Neural progenitor cell (in vitro differentiated cells): ENCODE measurements at regions not wholly inside any gene's neighbourhood (a gene's known extent, or its start where the extent isn't known, plus 50 kb on each side); places are given as distances from the start of the nearest gene placed in this dataset.

Experiments used
- DNase-seq: peaks from one replicate; pipeline ENCODE4 v3.0.0-alpha.2; 2016; ENCODE audit warnings: low spot score
- H2AFZ ChIP-seq: fragments of 200-600 bp; sonication (generic); replicated peaks from 2 replicates; pipeline ENCODE4 v1.6.1; 2016; ENCODE audit warnings: antibody characterized with exemption
- H3F3A ChIP-seq: fragments of 200-600 bp; sonication (generic); 2 replicates; pipeline ENCODE4 v1.6.1; 2016; ENCODE audit warnings: antibody characterized with exemption, low read depth
- H3K27ac ChIP-seq: fragments of 200-600 bp; sonication (generic); 2 replicates; pipeline ENCODE4 v1.5.1; 2016; ENCODE audit warnings: mild to moderate bottlenecking
- H3K27me3 ChIP-seq: fragments of 200-600 bp; sonication (generic); 2 replicates; pipeline ENCODE4 v1.6.1; 2016; ENCODE audit warnings: mild to moderate bottlenecking, moderate library complexity
- H3K36me3 ChIP-seq: fragments of 200-600 bp; sonication (generic); 2 replicates; pipeline ENCODE4 v1.5.1; 2016
- H3K4me1 ChIP-seq: fragments of 200-600 bp; sonication (generic); 2 replicates; pipeline ENCODE4 v1.6.1; 2016; ENCODE audit warnings: mixed run types
- H3K4me2 ChIP-seq: fragments of 200-600 bp; sonication (generic); 2 replicates; pipeline ENCODE4 v1.6.1; 2016
- H3K4me3 ChIP-seq: fragments of 200-600 bp; sonication (generic); 2 replicates; pipeline ENCODE4 v1.5.1; 2016
- H3K79me2 ChIP-seq: fragments of 200-600 bp; sonication (generic); 2 replicates; pipeline ENCODE4 v1.6.1; 2016; ENCODE audit warnings: low read depth
- H3K9ac ChIP-seq: fragments of 200-600 bp; sonication (generic); 2 replicates; pipeline ENCODE4 v1.6.1; 2016
- H3K9me3 ChIP-seq: fragments of 200-600 bp; sonication (generic); 2 replicates; pipeline ENCODE4 v1.5.1; 2016; ENCODE audit warnings: low read depth
- H4K20me1 ChIP-seq: fragments of 200-600 bp; sonication (generic); 2 replicates; pipeline ENCODE4 v1.6.1; 2016; ENCODE audit warnings: low read depth
- H3K27ac Mint-ChIP-seq: 3 replicates; pipeline ENCODE4 v1.8.0; 2021; ENCODE audit warnings: mixed read lengths
- H3K27me3 Mint-ChIP-seq: 2 replicates; pipeline ENCODE4 v1.8.0; 2022; ENCODE audit warnings: low read depth, mild to moderate bottlenecking, inconsistent platforms, moderate library complexity, mixed read lengths; ENCODE audit not compliant: insufficient read depth
- H3K36me3 Mint-ChIP-seq: 3 replicates; pipeline ENCODE4 v1.8.0; 2021; ENCODE audit warnings: mixed read lengths
- H3K4me1 Mint-ChIP-seq: 3 replicates; pipeline ENCODE4 v1.8.0; 2021; ENCODE audit warnings: mixed read lengths
- H3K4me3 Mint-ChIP-seq: 3 replicates; pipeline ENCODE4 v1.8.0; 2021; ENCODE audit warnings: mild to moderate bottlenecking, moderate library complexity, mixed read lengths
- H3K9me3 Mint-ChIP-seq: 3 replicates; pipeline ENCODE4 v1.8.0; 2020; ENCODE audit warnings: mixed read lengths
- CTCF ChIP-seq: fragments of 200-600 bp; sonication (generic); IDR thresholded peaks from 2 replicates; pipeline ENCODE4 v1.5.1; 2017; ENCODE audit warnings: antibody characterized with exemption, mild to moderate bottlenecking
- EZH2 ChIP-seq: fragments of 200-600 bp; sonication (generic); IDR thresholded peaks from 2 replicates; pipeline ENCODE4 v1.6.1; 2017; ENCODE audit warnings: antibody characterized with exemption, mild to moderate bottlenecking, moderate library complexity
- EZH2phosphoT487 ChIP-seq: fragments of 200-600 bp; sonication (generic); IDR thresholded peaks from 2 replicates; pipeline ENCODE4 v1.6.1; 2017; ENCODE audit warnings: antibody characterized with exemption

- Histone ChIP-seq H3K9me3 (no peaks in the 10 kb centered on the region), H3K79me2 (no peaks in the 10 kb centered on the region), H3K36me3 (peaks cover 5% of the 10 kb centered on the region), H3K4me3 (no peak overlapping the region), H3K27ac (no peak overlapping the region), H2AFZ (no peak overlapping the region), H3K27me3 (no peaks in the 10 kb centered on the region), H3K9ac (no peak overlapping the region), H3K4me2 (no peak overlapping the region), H4K20me1 (no peaks in the 10 kb centered on the region), H3F3A (no peaks in the 10 kb centered on the region), H3K4me1 (no peaks in the 10 kb centered on the region)
- Mint-ChIP-seq H3K4me1 (peaks cover 10% of the 10 kb centered on the region), H3K27ac (no peak overlapping the region), H3K36me3 (peaks cover 23% of the 10 kb centered on the region), H3K9me3 (no peaks in the 10 kb centered on the region), H3K27me3 (no peaks in the 10 kb centered on the region), H3K4me3 (no peak overlapping the region)
- TF ChIP-seq CTCF (no peak), EZH2phosphoT487 (no peak), EZH2 (no peak)
- DNase-seq, result no peak
Measured at GRCh38 chrX:111013778-111014455, 82.1 kb upstream of the PAK3 start.

- no peak overlapping the region for H2AFZ ChIP-seq
- no peak overlapping the region for H3K4me2 ChIP-seq
- Mint-ChIP-seq H3K4me1 (peaks cover 21% of the 10 kb centered on the region), H3K9me3 (no peaks in the 10 kb centered on the region), H3K27me3 (no peaks in the 10 kb centered on the region), H3K27ac (no peak overlapping the region), H3K4me3 (no peak overlapping the region), H3K36me3 (peaks cover 15% of the 10 kb centered on the region)
- no peaks in the 10 kb centered on the region for H3K27me3 ChIP-seq
- H3K79me2 ChIP-seq, result no peaks in the 10 kb centered on the region
- no peak overlapping the region for H3K27ac ChIP-seq
- H3K4me1 ChIP-seq, result peaks cover 10% of the 10 kb centered on the region
- H3K4me3 ChIP-seq, result no peak overlapping the region
- H3F3A ChIP-seq, result peaks cover 5% of the 10 kb centered on the region
- no peaks in the 10 kb centered on the region for H4K20me1 ChIP-seq
- TF ChIP-seq CTCF, result no peak
- TF ChIP-seq EZH2phosphoT487, result no peak
- no peak for TF ChIP-seq EZH2
- H3K9ac ChIP-seq, result no peak overlapping the region
- no peak for DNase-seq
- H3K36me3 ChIP-seq, result no peaks in the 10 kb centered on the region
- H3K9me3 ChIP-seq, result no peaks in the 10 kb centered on the region
Measured at GRCh38 chrX:111010111-111010510, 85.9 kb upstream of the PAK3 start.

GRCh38 chrX:111009256-111009655 lies 86.7 kb upstream of the PAK3 start:
- H3K4me2 ChIP-seq, result no peak overlapping the region
- H3K4me1 ChIP-seq, result peaks cover 18% of the 10 kb centered on the region
- H2AFZ ChIP-seq, result no peak overlapping the region
- H3F3A ChIP-seq, result peaks cover 5% of the 10 kb centered on the region
- no peaks in the 10 kb centered on the region for H3K9me3 Mint-ChIP-seq
- H3K27me3 Mint-ChIP-seq, result no peaks in the 10 kb centered on the region
- DNase-seq, result no peak
- no peak overlapping the region for H3K27ac ChIP-seq
- no peaks in the 10 kb centered on the region for H3K27me3 ChIP-seq
- H3K4me1 Mint-ChIP-seq, result peaks cover 29% of the 10 kb centered on the region
- H3K79me2 ChIP-seq, result no peaks in the 10 kb centered on the region
- H3K36me3 ChIP-seq, result no peaks in the 10 kb centered on the region
- H3K4me3 ChIP-seq, result no peak overlapping the region
- H3K4me3 Mint-ChIP-seq, result no peak overlapping the region
- TF ChIP-seq EZH2, result no peak
- no peak for TF ChIP-seq EZH2phosphoT487
- TF ChIP-seq CTCF, result no peak
- H3K9ac ChIP-seq, result no peak overlapping the region
- no peak overlapping the region for H3K27ac Mint-ChIP-seq
- H4K20me1 ChIP-seq, result no peaks in the 10 kb centered on the region
- no peaks in the 10 kb centered on the region for H3K9me3 ChIP-seq
- peaks cover 11% of the 10 kb centered on the region for H3K36me3 Mint-ChIP-seq
